HG02852 (cell line): ENCODE measurements at regions not wholly inside any gene's neighbourhood (a gene's known extent, or its start where the extent isn't known, plus 50 kb on each side); places are given as distances from the start of the nearest gene placed in this dataset.

ENCODE experiments used
- ATAC-seq: cut with Tn5 transposase; IDR thresholded peaks from one replicate; pipeline ENCODE4 v1.9.1; 2021; ENCODE audit warnings: mild to moderate bottlenecking, moderate library complexity; ENCODE audit not compliant: unreplicated experiment

DNA sequence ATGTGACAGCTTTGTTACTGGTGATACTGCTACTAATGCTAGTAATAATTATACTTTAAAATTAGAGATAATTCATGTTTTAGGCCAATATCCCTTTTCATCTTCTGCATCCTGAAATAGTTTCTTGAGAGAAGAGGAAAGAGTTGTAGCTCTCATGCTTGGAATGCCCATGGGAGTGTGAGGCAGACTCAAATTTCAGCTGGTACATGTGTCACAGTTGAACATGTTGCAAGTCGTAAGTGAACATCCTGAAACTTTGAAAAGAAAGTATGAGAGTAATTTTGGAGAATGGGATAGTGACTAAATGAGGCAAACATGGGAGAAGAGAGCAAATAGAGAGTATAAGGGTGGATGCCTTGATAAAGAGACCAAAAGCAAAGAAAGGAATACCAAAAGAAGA lies 168.0 kb downstream of the TMTC3 start:
- no peak for ATAC-seq

DNA sequence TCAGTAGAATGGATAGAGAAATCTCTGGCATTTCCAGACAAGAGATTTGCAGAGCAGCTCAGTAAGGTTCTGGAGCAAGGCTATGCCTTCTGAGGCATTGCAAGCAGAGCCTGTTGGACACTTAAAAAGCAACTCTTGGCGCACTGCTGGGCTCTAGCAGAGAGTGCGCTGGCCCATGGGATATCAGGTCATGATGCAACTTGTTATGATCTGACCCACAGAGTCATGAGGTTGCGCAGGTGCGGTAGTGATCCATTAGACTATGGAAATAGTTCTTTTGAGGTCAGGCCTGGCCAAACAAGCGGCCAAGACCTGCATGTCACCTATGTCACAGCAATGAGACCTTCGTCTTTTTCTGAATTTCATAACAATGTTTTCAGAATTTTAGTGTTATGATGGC lies 168.6 kb downstream of the TMTC3 start:
- no peak for ATAC-seq

DNA sequence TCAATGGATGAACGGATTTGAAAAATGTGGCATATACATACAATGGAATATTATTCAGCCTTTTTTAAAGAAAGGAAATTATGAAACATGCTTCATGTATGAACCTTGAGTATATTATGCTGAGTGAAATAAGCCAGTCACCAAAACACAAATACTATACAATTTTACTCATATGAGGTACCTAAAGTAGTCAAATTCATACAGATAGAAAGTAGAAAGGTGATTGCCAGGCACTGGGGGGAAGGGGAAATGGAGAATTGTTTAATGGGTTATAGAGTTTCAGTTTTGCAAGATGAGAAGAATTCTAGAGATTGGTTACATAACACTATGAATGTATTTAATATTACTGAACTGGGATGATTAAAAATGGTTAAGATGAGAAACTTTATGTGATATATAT lies 171.4 kb downstream of the TMTC3 start:
- ATAC-seq, result no peak

DNA sequence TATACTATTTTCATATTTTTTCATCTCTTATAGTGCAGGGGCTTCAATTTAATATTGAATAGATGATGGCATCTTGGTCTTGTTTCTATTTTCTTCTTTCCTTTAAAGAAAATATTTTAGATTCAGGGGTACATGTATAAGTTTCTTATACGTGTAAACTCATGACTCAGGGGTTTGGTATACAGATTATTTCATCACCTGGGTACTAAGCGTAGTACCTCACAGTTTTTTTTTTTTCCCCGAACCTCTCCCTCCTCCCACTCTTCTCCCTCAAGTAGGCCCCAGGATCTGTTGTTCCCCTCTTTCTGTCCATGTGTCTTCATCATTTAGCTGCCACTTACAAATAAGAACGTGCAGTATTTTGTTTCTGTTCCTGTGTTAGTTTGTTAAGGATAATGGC lies 172.6 kb downstream of the TMTC3 start:
- no peak for ATAC-seq

DNA sequence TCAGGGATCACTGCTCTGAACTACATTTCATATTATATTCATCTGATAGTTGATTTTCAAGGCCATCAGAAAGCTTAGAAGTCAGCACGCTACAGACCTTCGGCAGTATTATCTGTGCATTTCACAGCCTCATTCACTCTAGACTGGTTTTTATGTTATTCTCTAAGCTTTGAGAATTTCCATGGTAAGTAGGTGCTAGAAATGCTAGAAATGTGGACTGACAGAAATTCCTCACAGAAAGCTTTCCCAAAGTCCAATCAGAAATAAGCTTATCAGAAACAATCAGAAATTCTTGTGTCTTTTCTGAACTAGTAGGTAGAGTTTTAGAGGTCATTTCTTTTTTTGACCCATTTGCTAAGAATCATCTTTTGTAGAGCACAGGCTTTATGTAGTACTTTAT lies 176.6 kb downstream of the TMTC3 start:
- ATAC-seq, result no peak

DNA sequence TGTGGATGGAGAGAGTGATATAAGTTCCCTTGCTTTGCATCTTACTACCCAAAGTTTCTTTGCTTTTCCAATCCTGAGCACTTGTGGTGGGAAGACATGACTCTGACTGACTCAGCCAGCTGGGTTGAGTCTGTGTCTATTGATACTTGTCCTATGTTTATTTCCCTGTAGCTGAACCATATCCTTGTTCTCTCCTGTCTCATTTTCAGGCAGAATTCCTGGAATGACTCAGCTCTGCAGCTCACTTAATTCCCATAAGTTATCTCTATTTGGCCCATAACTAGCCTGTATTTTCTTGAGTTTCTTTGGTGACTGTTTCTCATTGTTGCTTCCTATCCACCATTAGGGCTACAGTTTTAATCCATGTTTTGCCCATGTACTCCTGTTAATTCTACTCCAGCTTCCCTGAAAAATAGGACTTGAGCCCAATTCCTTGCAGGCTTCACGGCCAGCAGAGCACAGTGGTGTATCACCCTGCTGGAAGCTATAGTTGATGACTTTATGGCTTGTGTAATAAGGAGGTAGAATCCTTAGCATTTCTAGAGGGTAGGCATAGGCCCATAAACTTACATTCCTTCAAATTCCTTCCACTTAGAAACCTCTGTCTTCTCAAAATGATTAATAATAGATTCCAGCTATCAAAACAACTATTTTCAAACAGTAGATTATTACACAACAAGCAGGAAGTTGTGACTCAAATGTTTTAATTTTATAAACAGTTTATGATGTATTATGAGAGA lies 183.1 kb downstream of the TMTC3 start:
- ATAC-seq, result no peak

DNA sequence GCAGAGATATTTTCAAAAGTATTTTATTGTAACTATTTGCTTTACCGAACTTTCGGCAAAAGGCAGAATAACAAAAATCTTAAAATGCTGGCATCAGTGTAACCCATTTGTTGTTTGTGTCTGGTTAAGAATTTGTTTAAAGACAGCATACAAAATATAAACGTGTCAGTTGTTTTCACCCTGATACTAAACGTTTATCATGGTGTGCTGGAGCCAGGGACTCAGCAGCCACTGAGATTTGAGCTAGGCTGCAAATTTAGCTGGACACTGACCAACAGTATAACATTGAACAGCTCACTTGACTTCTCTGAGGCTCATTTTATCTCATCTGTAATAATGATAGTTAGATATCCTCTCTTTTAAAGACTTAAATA lies 183.7 kb downstream of the TMTC3 start:
- no peak for ATAC-seq

DNA sequence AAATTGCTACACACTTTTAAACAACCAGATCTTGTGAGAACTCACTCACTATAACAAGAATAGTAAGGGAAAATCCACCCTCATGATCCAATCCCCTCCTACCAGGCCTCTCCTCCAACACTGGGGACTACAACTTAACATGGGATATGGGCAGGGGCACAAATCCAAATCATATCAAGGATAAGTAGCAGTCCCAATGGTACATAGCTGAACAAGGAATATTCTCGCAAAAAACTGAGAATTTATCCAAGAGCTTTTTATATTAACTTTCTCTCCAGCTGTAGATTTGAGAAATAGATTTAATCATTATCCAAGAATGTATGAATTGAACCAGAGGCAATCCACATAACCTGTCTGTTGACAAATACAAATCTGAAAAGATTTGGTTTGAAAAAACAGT lies 185.2 kb downstream of the TMTC3 start:
- no peak for ATAC-seq

DNA sequence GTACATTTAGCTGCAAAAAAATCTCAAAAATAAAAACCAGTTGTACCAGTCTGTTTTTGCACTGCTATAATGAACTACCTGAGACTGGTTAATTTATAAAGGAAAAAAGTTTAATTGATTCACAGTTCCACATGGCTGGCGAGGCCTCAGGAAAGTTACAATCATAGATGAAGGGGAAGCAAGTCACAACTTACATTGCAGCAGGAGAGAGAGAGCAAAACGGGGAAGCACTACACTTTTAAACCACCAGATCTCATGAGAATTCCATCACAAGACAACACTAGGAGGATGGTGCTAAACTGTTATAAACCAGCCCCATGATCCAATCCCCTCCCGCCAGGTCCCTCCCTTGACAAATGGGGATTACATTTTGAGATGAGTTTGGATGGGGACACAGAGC lies 186.0 kb downstream of the TMTC3 start:
- ATAC-seq, result no peak

DNA sequence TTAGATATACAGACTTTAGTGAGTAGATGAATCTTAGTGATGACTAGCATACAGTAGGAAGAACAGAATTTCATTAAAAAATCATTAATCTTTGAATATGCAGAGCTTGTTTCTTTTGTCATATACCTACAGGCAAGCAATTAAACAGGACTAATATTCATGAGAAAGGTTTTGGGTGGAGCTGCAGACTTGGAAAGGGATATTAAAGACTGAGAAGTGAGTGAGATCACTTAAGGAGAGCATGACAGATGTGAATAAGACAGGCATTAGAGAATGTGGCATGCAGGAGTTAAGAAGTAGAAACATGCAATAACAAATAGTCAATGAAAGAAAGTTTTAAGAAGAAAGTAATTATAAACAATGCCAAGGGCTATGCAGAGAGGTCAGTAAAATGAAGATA lies 187.7 kb downstream of the TMTC3 start:
- ATAC-seq, result no peak

DNA sequence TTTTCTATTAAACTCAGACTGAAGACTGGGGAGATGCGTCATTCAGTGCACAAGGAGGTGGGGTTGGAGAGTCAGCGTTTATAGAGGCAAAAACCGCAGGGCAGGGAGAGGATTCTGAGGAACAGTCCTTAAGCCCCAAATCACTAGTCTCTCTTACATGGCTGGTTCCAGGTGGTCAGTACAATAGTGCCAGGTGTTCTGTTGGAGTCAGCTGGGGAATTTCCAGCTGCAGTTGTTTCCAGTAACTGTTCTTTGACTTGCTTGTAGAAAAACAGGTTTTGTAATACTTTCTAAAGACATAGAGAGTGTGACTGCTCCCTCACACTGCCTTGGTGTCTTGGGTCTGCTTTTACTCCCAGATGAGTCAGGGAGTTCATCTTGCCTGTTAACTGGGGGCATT lies 192.2 kb downstream of the TMTC3 start:
- peak; percentile 72 for ATAC-seq

DNA sequence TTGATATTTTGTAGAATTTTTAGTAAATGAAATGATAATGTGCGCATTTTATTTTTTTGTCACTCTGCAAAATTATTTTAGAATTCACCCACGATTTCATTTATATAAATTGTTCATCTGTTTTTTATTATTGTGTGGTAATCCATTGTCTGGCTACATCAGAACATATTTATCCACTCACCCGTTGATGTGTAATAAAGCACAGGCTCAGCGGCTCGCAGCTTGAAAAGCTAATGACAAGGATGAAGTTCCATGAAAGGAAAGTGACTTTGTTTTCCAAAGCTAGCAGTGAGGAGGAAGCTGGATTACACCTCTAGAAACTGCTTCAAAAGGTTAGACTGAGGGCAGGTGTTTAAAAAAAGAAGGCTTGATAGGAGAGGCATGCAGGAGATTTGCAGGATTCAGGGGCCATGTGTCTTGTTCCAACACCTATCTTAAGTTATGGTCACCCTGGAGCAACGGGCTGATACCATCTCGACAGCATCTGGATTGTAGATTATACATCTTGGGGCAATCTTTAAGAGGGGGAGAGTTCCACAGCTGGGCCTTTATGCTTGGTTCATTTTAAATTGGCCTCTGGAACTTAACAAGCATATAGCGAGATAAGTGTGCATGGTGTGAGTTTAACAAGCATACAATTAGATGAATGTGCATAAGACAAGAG lies 194.1 kb downstream of the TMTC3 start:
- no peak for ATAC-seq

DNA sequence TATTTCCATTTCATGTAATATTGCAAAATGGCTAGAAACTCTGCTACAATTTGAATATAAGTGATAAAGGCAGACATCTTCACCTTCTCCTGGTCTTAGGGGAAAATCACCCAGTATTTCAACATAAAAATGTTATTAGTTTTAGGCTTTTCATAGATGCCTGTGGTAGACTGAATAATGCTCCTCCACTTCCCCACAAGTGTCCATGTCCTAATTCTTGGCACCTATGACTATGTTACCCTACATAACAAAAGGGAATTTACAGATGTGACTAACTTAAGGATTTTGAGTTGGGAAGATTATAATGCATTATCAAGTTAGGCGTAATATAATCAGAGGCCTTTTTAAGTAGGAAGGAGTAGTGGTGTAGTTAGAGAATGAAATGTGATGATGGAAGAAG lies 196.4 kb downstream of the TMTC3 start:
- ATAC-seq, result no peak

DNA sequence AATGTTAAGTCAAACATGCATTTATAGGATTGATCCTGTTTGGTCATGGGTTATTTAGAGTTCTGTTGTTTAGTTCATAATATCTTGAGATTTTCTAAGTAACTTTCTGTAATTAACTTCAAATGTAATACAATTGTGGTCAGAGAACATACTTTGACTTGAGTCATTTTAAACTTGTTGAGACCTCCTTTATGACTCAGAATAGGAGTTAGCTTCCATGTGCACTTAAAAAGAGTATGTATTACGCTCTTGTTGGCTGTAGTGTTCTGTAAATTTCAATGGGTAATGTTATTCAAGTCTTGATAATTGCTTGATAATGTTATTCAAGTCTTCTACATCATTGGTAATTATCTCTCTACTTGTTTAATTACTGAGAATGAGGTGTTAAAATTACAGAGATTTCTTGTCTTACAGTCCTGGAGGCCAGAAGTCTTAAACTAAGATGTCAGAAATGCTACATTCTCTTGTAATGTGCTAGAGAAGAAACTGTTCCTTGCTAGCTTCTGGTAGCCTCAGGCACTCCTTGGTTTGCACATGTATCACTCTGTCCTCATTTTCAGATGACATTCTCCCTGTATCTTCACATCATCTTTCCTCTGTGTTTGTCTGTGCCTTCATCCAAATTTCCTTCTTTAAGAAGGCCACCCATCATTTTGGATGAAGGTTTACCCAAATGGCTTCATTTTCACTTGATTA lies 197.3 kb downstream of the TMTC3 start:
- no peak for ATAC-seq

DNA sequence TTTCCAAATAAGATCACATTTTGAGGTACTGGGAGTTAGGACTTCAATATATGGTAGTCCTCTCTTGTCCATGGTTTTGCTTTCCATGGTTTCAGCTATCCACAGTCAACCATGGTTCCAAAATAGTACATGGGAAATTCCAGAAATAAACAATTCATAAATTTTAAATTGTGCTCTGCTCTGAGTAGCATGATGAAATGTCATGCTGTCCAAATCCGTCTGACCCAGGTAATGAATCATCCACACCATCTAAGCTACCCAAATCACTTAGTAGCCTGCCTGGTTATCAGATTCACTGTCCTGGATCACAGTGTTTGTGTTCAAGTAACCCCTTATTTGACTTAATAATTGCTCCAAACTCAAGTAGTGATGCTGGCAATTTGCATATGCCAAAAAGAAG lies 197.9 kb downstream of the TMTC3 start:
- ATAC-seq, result no peak

DNA sequence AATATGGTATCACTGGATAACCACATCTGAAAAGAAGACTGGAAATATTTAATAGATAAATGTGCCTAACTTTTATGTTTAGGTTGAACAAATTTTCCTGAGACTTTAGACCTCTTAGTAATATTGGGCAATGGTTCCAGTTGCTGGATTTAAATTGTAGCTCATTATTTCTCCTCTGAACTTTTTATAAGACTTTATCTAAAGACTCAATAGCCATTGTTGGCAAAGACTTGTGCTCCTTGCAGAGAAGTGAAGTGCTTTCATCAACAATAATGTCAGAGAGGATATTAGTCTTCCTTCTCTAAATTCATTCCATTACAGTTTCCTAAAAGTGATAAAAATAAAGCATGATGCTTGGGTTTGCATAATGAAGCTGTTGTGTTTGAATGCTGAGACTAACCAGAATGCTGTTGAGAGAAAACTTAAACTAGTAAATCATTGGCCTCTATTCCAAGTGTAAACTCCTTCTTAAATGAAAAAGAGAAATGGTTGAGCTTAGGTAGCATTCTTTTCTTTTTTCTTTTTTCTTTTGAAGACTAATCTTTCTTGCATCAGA lies 200.2 kb downstream of the TMTC3 start:
- no peak for ATAC-seq

DNA sequence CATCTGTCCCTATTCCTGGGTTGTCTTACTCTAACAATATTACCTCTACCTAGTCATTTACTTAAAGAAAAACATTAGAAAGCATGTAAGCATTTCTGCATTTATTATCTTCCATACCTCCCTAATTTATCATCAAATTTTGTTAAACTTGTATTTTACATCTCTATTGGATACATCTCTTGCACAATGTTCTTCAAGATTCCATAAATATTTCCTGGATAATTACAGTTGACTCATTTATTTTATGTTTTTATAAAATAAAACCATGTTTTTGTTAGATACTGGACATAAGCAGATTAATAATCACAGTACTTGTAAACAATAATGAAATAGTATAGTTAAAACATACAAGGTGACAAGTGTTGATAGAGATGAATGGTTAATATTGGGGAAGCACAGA lies 209.0 kb downstream of the TMTC3 start:
- ATAC-seq, result no peak

DNA sequence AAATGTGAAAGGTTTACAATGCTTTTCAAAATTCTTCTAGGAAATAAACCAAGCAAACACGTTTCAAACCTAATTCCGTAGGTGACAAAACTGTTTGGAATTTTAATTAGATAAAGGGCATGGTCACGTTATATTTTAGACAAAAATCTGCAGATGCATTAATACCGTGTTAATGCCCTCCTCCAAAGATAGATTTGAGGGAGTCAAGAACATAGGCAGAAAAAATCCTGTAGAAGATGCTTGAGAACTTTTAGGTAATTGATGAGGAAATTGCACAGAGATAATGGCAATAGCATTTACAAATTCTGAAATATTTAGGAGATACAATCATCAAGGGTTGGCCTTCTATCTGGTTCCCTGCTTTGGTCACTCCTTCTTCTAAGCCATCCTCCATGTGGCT lies 212.6 kb downstream of the TMTC3 start:
- ATAC-seq, result no peak

DNA sequence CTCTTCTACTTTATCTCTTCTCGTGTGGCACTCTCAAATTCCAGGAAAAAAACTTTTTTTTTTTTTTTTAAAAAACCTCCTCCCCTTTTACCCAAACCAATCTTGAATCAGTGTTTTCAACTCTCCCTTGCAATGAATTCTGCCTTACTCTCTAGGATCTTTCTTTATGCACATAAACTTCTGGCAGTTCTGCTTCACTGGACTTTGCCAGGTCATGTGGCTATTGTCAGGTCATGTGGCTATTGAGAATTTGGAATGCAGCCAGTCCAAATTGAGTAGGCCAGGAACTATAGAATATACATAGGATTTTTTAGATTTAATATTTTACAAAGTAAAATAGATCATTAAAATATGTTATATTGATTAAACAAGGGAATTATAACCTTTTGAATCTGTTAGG lies 218.2 kb downstream of the TMTC3 start:
- ATAC-seq, result no peak

DNA sequence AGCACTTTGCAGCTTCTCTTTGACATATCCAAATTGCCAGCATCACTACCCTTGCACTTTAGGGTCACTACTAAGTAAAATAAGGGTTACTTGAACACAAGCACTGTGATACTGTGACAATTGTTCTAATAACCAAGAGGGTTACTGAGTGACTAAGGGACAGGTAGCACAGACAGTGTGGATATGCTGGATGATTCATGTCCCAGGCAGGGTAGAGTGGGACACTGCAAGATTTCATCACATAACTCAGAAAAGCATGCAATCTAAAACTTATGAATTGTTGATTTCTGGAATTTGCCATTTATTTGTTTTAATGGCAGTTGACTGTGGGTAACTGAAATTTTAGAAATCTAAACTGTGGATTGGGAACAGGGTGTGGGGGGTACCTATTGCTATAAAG lies 218.8 kb downstream of the KITLG start:
- ATAC-seq, result no peak

DNA sequence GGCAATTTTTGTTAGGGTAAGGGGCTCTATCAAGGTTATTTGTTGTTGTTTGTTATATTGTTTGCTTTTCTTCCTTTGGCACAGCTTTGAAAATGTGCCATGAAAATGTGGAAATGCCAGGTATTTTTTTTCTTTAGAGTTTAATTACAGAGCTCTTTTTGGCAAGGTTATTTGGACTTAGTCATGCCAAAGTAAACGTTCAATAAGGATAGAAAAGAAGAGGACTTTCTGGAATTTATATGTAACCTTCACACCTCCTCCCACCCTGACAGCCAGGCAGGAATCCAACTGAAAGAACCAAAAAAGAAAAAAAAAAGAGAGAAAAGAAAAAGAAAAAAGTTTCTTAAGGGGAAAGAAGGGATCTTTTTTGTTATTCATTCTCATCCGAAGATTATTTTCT lies 217.8 kb downstream of the KITLG start:
- ATAC-seq, result no peak

DNA sequence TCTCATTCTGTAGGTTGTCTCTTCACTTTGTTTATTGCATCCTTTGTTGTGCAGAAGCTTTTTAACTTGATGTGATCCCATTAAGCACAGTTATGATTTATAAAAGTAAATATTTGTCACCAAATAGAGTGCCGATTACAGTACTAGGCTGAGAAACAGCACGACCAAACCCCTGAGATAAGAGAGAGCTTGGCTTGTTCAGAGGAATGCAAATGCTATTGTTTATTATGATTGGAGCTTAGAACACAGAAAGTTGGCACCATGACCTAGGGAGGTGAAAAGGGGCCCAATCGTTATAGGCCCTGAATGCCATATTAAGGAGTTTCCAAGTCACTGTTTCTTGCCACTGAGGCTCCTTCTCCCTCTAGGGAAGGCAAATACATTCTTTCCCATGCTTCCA lies 214.9 kb downstream of the KITLG start:
- ATAC-seq, result no peak
